Tibial nerve (tissue), 3 donors: ENCODE measurements at regions not wholly inside any gene's neighbourhood (a gene's known extent, or its start where the extent isn't known, plus 50 kb on each side); places are given as distances from the start of the nearest gene placed in this dataset.

ENCODE experiments used
- POLR2A ChIP-seq, 2 donors: fragments of 450-650 bp; IDR thresholded peaks; one replicate each; pipeline ENCODE4 v1.6.1; 2017; ENCODE audit warnings: antibody characterized with exemption in 2 of 2, mild to moderate bottlenecking in 2 of 2, moderate library complexity in 2 of 2
- TF ChIP-seq, protein P1 (sequence below), 5 experiments: fragments of 200-600 bp in 3 of 5; fragments of 450-650 bp in 2 of 5; sonication (generic) in 3 of 5; IDR thresholded peaks; one replicate each; pipeline ENCODE4 v1.5.1; 2016 to 2019; ENCODE audit warnings: antibody characterized with exemption in 5 of 5, mild to moderate bottlenecking in 3 of 5, moderate library complexity in 2 of 5

- TF ChIP-seq, protein P1, sequence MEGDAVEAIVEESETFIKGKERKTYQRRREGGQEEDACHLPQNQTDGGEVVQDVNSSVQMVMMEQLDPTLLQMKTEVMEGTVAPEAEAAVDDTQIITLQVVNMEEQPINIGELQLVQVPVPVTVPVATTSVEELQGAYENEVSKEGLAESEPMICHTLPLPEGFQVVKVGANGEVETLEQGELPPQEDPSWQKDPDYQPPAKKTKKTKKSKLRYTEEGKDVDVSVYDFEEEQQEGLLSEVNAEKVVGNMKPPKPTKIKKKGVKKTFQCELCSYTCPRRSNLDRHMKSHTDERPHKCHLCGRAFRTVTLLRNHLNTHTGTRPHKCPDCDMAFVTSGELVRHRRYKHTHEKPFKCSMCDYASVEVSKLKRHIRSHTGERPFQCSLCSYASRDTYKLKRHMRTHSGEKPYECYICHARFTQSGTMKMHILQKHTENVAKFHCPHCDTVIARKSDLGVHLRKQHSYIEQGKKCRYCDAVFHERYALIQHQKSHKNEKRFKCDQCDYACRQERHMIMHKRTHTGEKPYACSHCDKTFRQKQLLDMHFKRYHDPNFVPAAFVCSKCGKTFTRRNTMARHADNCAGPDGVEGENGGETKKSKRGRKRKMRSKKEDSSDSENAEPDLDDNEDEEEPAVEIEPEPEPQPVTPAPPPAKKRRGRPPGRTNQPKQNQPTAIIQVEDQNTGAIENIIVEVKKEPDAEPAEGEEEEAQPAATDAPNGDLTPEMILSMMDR (IDR thresholded peaks at IDR 0.05) = no peak
- TF ChIP-seq POLR2A (IDR thresholded peaks at IDR 0.05) = no peak
These were observed 1438.8 kb upstream of the ALCAM start for GRCh38 chr3:103927896-103928295.
